NCI-H146 (cell line): ENCODE measurements at regions not wholly inside any gene's neighbourhood (a gene's known extent, or its start where the extent isn't known, plus 50 kb on each side); places are given as distances from the start of the nearest gene placed in this dataset.
A peak's percentile ranks its signal among the peaks of the same experiment; 100 is the strongest.

ENCODE experiments used
- DNase-seq: peaks from one replicate; lab custom pipeline; 2025; lab: John Stamatoyannopoulos, UW

- DNase-seq = no peak
Measured at GRCh38 chr14:61132336-61132735, 148.8 kb downstream of the TMEM30B start.

GRCh38 chr14:61130512-61131260 is 149.6 kb downstream of the SLC38A6 start:
- peak; percentile 48 for DNase-seq

- DNase-seq = no peak
Measured at GRCh38 chr14:61129168-61129745, 148.2 kb downstream of the SLC38A6 start.

- DNase-seq = no peak
Measured at GRCh38 chr14:61128382-61129167, 147.5 kb downstream of the SLC38A6 start.

- DNase-seq = no peak
Measured at GRCh38 chr14:61126603-61127498, 145.8 kb downstream of the SLC38A6 start.

- peak; percentile 71 for DNase-seq
Measured at GRCh38 chr14:61125867-61126572, 145.0 kb downstream of the SLC38A6 start.

GRCh38 chr14:61125041-61125866 is 144.2 kb downstream of the SLC38A6 start:
- peak; percentile 48 for DNase-seq

- DNase-seq = no peak
Measured at GRCh38 chr14:61122862-61123261, 141.8 kb downstream of the SLC38A6 start.

- DNase-seq = no peak
Measured at GRCh38 chr14:61121355-61121787, 140.3 kb downstream of the SLC38A6 start.

- no peak for DNase-seq
Measured at GRCh38 chr14:61120576-61120975, 139.5 kb downstream of the SLC38A6 start.

GRCh38 chr14:61119006-61119405 is 138.0 kb downstream of the SLC38A6 start:
- DNase-seq = no peak

GRCh38 chr14:61116369-61116768 is 135.3 kb downstream of the SLC38A6 start:
- no peak for DNase-seq

- peak; percentile 52 for DNase-seq
Measured at GRCh38 chr14:61113561-61114225, 132.6 kb downstream of the SLC38A6 start.

- no peak for DNase-seq
Measured at GRCh38 chr14:61112506-61112905, 131.5 kb downstream of the SLC38A6 start.

GRCh38 chr14:61111731-61112130 is 130.7 kb downstream of the SLC38A6 start:
- no peak for DNase-seq

- DNase-seq = no peak
Measured at GRCh38 chr14:61111209-61111665, 130.2 kb downstream of the SLC38A6 start.

GRCh38 chr14:61110316-61111082 is 129.5 kb downstream of the SLC38A6 start:
- DNase-seq = no peak

GRCh38 chr14:61109288-61109687 is 128.2 kb downstream of the SLC38A6 start:
- no peak for DNase-seq
